Upper lobe of left lung (tissue), 4 donors: ENCODE measurements at regions not wholly inside any gene's neighbourhood (a gene's known extent, or its start where the extent isn't known, plus 50 kb on each side); places are given as distances from the start of the nearest gene placed in this dataset.

ENCODE experiments used
- POLR2A ChIP-seq, 4 donors: fragments of 450-650 bp; IDR thresholded peaks; one replicate each; pipeline ENCODE4 v1.5.1; 2016 to 2017; ENCODE audit warnings: antibody characterized with exemption in 4 of 4, mild to moderate bottlenecking in 2 of 4
- TF ChIP-seq, protein P1 (sequence below), 6 experiments: fragments of 450-650 bp in 4 of 6; fragments of 200-600 bp in 2 of 6; sonication (generic) in 2 of 6; IDR thresholded peaks; one replicate each; pipeline ENCODE4 v1.5.1; 2016 to 2019; ENCODE audit warnings: antibody characterized with exemption in 6 of 6

DNA sequence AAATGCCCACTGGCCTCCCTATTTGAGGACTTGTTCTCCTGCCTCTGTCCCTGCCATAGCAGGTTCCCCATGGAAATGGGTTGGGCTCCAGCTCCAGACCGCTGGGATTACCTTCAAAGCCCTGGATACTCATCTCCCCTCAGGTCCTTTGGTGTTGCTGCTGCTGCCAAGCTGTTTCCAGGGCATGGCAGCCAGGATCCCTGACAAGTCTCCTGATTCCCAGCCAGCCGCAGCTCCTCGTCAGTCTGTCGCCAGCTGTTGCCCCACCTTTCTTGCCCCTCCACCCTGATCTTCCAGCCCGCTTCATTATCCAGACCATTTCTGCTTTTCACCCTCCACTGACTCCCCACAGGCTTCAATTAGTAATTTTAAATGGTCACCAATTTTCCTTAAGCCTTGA, 68.3 kb upstream of the KCND3 start:
- TF ChIP-seq, protein P1, sequence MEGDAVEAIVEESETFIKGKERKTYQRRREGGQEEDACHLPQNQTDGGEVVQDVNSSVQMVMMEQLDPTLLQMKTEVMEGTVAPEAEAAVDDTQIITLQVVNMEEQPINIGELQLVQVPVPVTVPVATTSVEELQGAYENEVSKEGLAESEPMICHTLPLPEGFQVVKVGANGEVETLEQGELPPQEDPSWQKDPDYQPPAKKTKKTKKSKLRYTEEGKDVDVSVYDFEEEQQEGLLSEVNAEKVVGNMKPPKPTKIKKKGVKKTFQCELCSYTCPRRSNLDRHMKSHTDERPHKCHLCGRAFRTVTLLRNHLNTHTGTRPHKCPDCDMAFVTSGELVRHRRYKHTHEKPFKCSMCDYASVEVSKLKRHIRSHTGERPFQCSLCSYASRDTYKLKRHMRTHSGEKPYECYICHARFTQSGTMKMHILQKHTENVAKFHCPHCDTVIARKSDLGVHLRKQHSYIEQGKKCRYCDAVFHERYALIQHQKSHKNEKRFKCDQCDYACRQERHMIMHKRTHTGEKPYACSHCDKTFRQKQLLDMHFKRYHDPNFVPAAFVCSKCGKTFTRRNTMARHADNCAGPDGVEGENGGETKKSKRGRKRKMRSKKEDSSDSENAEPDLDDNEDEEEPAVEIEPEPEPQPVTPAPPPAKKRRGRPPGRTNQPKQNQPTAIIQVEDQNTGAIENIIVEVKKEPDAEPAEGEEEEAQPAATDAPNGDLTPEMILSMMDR (IDR thresholded peaks at IDR 0.05), result no peak
- no peak for TF ChIP-seq POLR2A (IDR thresholded peaks at IDR 0.05)
